ENCODE measurements at regions not wholly inside any gene's neighbourhood (a gene's known extent, or its start where the extent isn't known, plus 50 kb on each side); places are given as distances from the start of the nearest gene placed in this dataset.

- no peak for TF ChIP-seq CTCF (IDR thresholded peaks at IDR 0.05)
- TF ChIP-seq ZFX (IDR thresholded peaks at IDR 0.05; ENCODE audit: borderline replicate concordance), result no peak
Measured at GRCh38 chr18:24930971-24931370, 421.0 kb downstream of the ZNF521 start.

All from 22Rv1 (cell line).